ENCODE measurements at regions not wholly inside any gene's neighbourhood (a gene's known extent, or its start where the extent isn't known, plus 50 kb on each side); places are given as distances from the start of the nearest gene placed in this dataset.

DNA sequence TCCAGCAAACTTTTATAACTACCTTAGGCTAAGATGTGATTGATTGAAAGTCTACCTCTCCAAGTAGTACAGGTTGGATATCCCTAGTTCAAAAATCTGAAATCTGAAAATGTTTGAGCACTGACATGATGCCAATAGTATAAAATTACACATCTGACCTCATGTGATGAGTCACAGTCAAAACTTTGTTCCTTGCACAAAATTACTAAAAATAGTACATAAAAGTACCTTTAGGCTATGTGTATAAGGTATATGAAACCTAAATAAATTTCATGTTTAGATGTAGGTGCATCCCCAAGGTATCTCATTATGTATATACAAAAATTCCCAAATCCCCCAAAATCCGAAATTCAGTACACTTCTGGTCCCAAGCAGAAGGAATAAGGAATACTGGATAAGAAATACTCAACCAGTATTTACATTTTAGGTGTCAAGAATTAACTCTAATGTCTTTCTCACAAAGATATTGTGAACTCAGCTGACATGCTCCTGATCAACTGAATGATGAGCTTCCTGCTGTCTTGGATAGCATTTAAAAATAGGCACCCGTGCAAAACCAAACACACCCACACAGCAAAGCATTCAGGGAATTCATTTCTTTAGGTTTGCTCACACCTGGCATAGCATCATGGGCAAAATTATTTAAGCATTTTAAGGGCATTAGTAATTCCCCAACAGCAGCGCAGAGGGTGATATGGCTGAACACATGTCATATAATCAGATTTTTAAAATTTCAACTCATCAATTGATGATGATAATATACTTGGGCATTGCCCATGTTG is 497.4 kb upstream of the MEIS1 start:
- WGBS, 2 experiments (ENCODE audit: extremely low coverage in 1 of 2, insufficient coverage in 1 of 2, insufficient read length in 1 of 2, insufficient replicate concordance in 2 of 2, low coverage in 1 of 2, low lambda C conversion rate in 2 of 2, missing lambda C conversion rate in 1 of 2) = 90% methylated on average over 3 of the region's 3 CpGs; no CpG with 5 or more reads in 1 of the 2 experiments
- no peaks in the 10 kb centered on the region for H3K9me3 ChIP-seq (ENCODE audit: insufficient read depth in 2 of 2, low read depth in 1 of 2, low read length in 1 of 2)
- H3K14ac ChIP-seq (ENCODE audit: insufficient read length) = no peak overlapping the region
- no peak overlapping the region for H2BK12ac ChIP-seq (ENCODE audit: low read depth, low read length)
- no peak overlapping the region for H3K27ac ChIP-seq (ENCODE audit: low read depth, low read length)
- H3K23me2 ChIP-seq (ENCODE audit: low read depth, low read length) = no peaks in the 10 kb centered on the region
- no peak overlapping the region for H3K18ac ChIP-seq (ENCODE audit: extremely low read depth, low read length)
- no peak overlapping the region for H2BK120ac ChIP-seq (replicated peaks; ENCODE audit: low read depth, low read length)
- H3K27me3 ChIP-seq (replicated peaks in 1 of 4; ENCODE audit: control insufficient read depth in 3 of 4, extremely low read depth in 1 of 4, insufficient read depth in 3 of 4, low read length in 3 of 4) = peaks cover 0 to 1% (median 0%) of the 10 kb centered on the region in 4 experiments; a peak in 1 of 7 replicates
- H2BK5ac ChIP-seq (ENCODE audit: low read depth, low read length) = no peak overlapping the region
- FAIRE-seq (no peak), DNase-seq (ENCODE audit: low read depth in 1 of 2, low spot score in 2 of 2) (no peak)
- no peak overlapping the region for H3K9ac ChIP-seq (replicated peaks in 1 of 4; ENCODE audit: extremely low read depth in 1 of 4, low read depth in 3 of 4, low read length in 3 of 4)
- H3K36me3 ChIP-seq (ENCODE audit: control insufficient read depth in 2 of 4, insufficient read depth in 4 of 4, low read length in 3 of 4) = no peaks in the 10 kb centered on the region
- no peak overlapping the region for H3K56ac ChIP-seq (replicated peaks; ENCODE audit: insufficient read length, low read depth, low read length)
- H3K4ac ChIP-seq (replicated peaks; ENCODE audit: insufficient read length, low read depth, low read length) = no peak overlapping the region
- no peak overlapping the region for H4K5ac ChIP-seq (ENCODE audit: insufficient read length, low read depth, low read length)
- H3K79me2 ChIP-seq (ENCODE audit: control insufficient read depth in 1 of 2, insufficient read depth in 2 of 2, low read length in 2 of 2) = no peaks in the 10 kb centered on the region
- H4K20me1 ChIP-seq (replicated peaks in 1 of 2; ENCODE audit: control insufficient read depth in 1 of 2, insufficient read depth in 2 of 2, low read length in 2 of 2) = no peaks in the 10 kb centered on the region
- no peaks in the 10 kb centered on the region; the same call in 1 of the 2 replicates for H3K79me1 ChIP-seq (ENCODE audit: low read depth, low read length)
- H3K4me1 ChIP-seq (replicated peaks in 1 of 4; ENCODE audit: control insufficient read depth in 3 of 4, insufficient read depth in 4 of 4, low read length in 3 of 4) = no peaks in the 10 kb centered on the region
- no peak overlapping the region for H3K23ac ChIP-seq (ENCODE audit: insufficient read length)
- ChIA-PET POLR2A (ENCODE audit: partially characterized antibody) (no interaction called here), CTCF (ENCODE audit: partially characterized antibody) (interaction anchor here (1.7 to 1.8 kb wide), 2 partner anchors 16 to 36 kb away, joined by 4 to 5 read pairs; no protein-coding TSS in a partner anchor)
- H2AFZ ChIP-seq (ENCODE audit: low read length) = no peak overlapping the region
- no peak overlapping the region for H4K8ac ChIP-seq (ENCODE audit: extremely low read depth, insufficient read depth, low read length)
- H4K91ac ChIP-seq (replicated peaks; ENCODE audit: insufficient read length, low read length) = no peak overlapping the region
- H3K4me3 ChIP-seq (ENCODE audit: extremely low read depth in 1 of 4, insufficient read depth in 2 of 4, low read depth in 3 of 4, low read length in 4 of 4) = no peak overlapping the region
- H3K4me2 ChIP-seq (ENCODE audit: insufficient read depth in 1 of 2, low read depth in 2 of 2, low read length in 2 of 2) = no peak overlapping the region
- no peak overlapping the region for H2AK5ac ChIP-seq (ENCODE audit: low read depth, low read length)
- H2BK20ac ChIP-seq (ENCODE audit: low read length) = no peak overlapping the region
- no peak overlapping the region for H2BK15ac ChIP-seq (ENCODE audit: low read length)
- TF ChIP-seq, protein P1, sequence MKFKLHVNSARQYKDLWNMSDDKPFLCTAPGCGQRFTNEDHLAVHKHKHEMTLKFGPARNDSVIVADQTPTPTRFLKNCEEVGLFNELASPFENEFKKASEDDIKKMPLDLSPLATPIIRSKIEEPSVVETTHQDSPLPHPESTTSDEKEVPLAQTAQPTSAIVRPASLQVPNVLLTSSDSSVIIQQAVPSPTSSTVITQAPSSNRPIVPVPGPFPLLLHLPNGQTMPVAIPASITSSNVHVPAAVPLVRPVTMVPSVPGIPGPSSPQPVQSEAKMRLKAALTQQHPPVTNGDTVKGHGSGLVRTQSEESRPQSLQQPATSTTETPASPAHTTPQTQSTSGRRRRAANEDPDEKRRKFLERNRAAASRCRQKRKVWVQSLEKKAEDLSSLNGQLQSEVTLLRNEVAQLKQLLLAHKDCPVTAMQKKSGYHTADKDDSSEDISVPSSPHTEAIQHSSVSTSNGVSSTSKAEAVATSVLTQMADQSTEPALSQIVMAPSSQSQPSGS (IDR thresholded peaks at IDR 0.05; ENCODE audit: low read length) = no peak
- no peak for TF ChIP-seq CHD2 (IDR thresholded peaks at IDR 0.05; ENCODE audit: low read length)
- no peak for TF ChIP-seq KDM4A (IDR thresholded peaks at IDR 0.05; ENCODE audit: low read depth, low read length, severe bottlenecking)
- no peak for TF ChIP-seq JUN (IDR thresholded peaks at IDR 0.05; ENCODE audit: low read depth, low read length)
- no peak for TF ChIP-seq POU5F1 (IDR thresholded peaks at IDR 0.05; ENCODE audit: low read depth, low read length)
- TF ChIP-seq RNF2 (IDR thresholded peaks at IDR 0.05; ENCODE audit: borderline replicate concordance, low read depth, low read length, missing control alignments, poor library complexity, severe bottlenecking) = no peak
- no peak for TF ChIP-seq JUND (IDR thresholded peaks at IDR 0.05; ENCODE audit: low read length)
- TF ChIP-seq SIX5 (IDR thresholded peaks at IDR 0.05; ENCODE audit: low read depth, low read length) = no peak
- TF ChIP-seq ZNF274 (IDR thresholded peaks at IDR 0.05; ENCODE audit: borderline replicate concordance, extremely low read depth, low read length) = no peak
